ENCODE measurements at regions not wholly inside any gene's neighbourhood (a gene's known extent, or its start where the extent isn't known, plus 50 kb on each side); places are given as distances from the start of the nearest gene placed in this dataset.

GRCh38 chr6:170212956-170213636, 77.8 kb downstream of the DLL1 start:
- no peak for DNase-seq

- no peak for DNase-seq
Observed at GRCh38 chr6:170212051-170212756, 78.7 kb downstream of the DLL1 start.

- DNase-seq: no peak
Observed at GRCh38 chr6:170211404-170212025, 79.4 kb downstream of the DLL1 start.

GRCh38 chr6:170210651-170211403, 80.1 kb downstream of the DLL1 start:
- no peak for DNase-seq

GRCh38 chr6:170210026-170210390, 80.9 kb downstream of the DLL1 start:
- DNase-seq: no peak

GRCh38 chr6:170209354-170210025, 81.4 kb downstream of the DLL1 start:
- no peak for DNase-seq

- DNase-seq: no peak
Observed at GRCh38 chr6:170208651-170209353, 82.1 kb downstream of the DLL1 start.

GRCh38 chr6:170208182-170208601, 82.7 kb downstream of the DLL1 start:
- DNase-seq: no peak

GRCh38 chr6:170207586-170208181, 83.2 kb downstream of the DLL1 start:
- no peak for DNase-seq

- DNase-seq: no peak
Observed at GRCh38 chr6:170206851-170207431, 83.9 kb downstream of the DLL1 start.

GRCh38 chr6:170206317-170206621, 84.6 kb downstream of the DLL1 start:
- DNase-seq: no peak

GRCh38 chr6:170205534-170206316, 85.2 kb downstream of the DLL1 start:
- DNase-seq: no peak

- DNase-seq: no peak
Observed at GRCh38 chr6:170205126-170205525, 85.8 kb downstream of the DLL1 start.

GRCh38 chr6:170203212-170203611, 87.7 kb downstream of the DLL1 start:
- no peak for DNase-seq

- no peak for DNase-seq
Observed at GRCh38 chr6:170202416-170203135, 88.3 kb downstream of the DLL1 start.

- no peak for DNase-seq
Observed at GRCh38 chr6:170201361-170201760, 89.5 kb downstream of the DLL1 start.

GRCh38 chr6:170200458-170200891, 90.4 kb downstream of the DLL1 start:
- DNase-seq: no peak

GRCh38 chr6:170199716-170200115, 91.2 kb downstream of the DLL1 start:
- DNase-seq: no peak

- no peak for DNase-seq
Observed at GRCh38 chr6:170198298-170198697, 92.6 kb downstream of the DLL1 start.

GRCh38 chr6:170193326-170193821, 97.5 kb downstream of the DLL1 start:
- no peak for DNase-seq
